ENCODE measurements at regions not wholly inside any gene's neighbourhood (a gene's known extent, or its start where the extent isn't known, plus 50 kb on each side); places are given as distances from the start of the nearest gene placed in this dataset.

GRCh38 chr4:170671171-170671570 is 581.4 kb upstream of the AADAT start:
- no peak for TF ChIP-seq EZH2phosphoT487 (IDR thresholded peaks at IDR 0.05; ENCODE audit: unreplicated experiment)
- no peak for TF ChIP-seq EZH2 (IDR thresholded peaks at IDR 0.05; ENCODE audit: low read depth, unreplicated experiment)
- no peak for TF ChIP-seq CTCF (conservative IDR thresholded peaks at IDR 0.05; ENCODE audit: low read depth in 2 of 2)
- no peak for TF ChIP-seq POLR2AphosphoS5 (IDR thresholded peaks at IDR 0.05; ENCODE audit: low read depth)
- TF ChIP-seq REST (IDR thresholded peaks at IDR 0.05; ENCODE audit: unreplicated experiment): no peak
- TF ChIP-seq CREB1 (CRISPR knock-in tag; IDR thresholded peaks at IDR 0.05; ENCODE audit: low read depth): no peak
- TF ChIP-seq JUNB (IDR thresholded peaks at IDR 0.05; ENCODE audit: unreplicated experiment): no peak
- TF ChIP-seq ETS1 (IDR thresholded peaks at IDR 0.05): no peak
- TF ChIP-seq NANOG (IDR thresholded peaks at IDR 0.05; ENCODE audit: borderline replicate concordance): no peak
- TF ChIP-seq ZNF114 (CRISPR knock-in tag; IDR thresholded peaks at IDR 0.05): no peak
- TF ChIP-seq ZNF331 (CRISPR knock-in tag; IDR thresholded peaks at IDR 0.05; ENCODE audit: low read depth): no peak
- no peak for TF ChIP-seq STAT1 (IDR thresholded peaks at IDR 0.05; ENCODE audit: unreplicated experiment)

Data from GM23338 (cell line).